Keratinocyte (primary cell): ENCODE measurements at regions not wholly inside any gene's neighbourhood (a gene's known extent, or its start where the extent isn't known, plus 50 kb on each side); places are given as distances from the start of the nearest gene placed in this dataset.

ENCODE experiments used
- DNase-seq: peaks from one replicate; pipeline ENCODE4 v3.0.0-alpha.2; 2011; ENCODE audit warnings: low read depth, missing footprints, low spot score
- FAIRE-seq: peaks from 2 replicates; lab custom pipeline; 2011; peaks lifted over from hg19 to GRCh38; lab: Jason Lieb, UNC
- H2AFZ ChIP-seq: 2 replicates; pipeline ENCODE4 v1.6.0; 2012; ENCODE audit warnings: low read length, control low read depth, inconsistent platforms; ENCODE audit not compliant: control insufficient read depth
- H3K27ac ChIP-seq: 2 replicates; pipeline ENCODE4 v1.5.1; 2011; ENCODE audit warnings: low read length; ENCODE audit not compliant: control insufficient read depth, insufficient read depth
- H3K27me3 ChIP-seq: 3 replicates; pipeline ENCODE4 v1.6.0; 2011; ENCODE audit warnings: low read length; ENCODE audit not compliant: control insufficient read depth, insufficient read depth; ENCODE audit errors: extremely low read depth
- H3K36me3 ChIP-seq, 2 experiments: 2 replicates in 1 of 2; 3 replicates in 1 of 2; pipeline ENCODE4 v1.5.1; 2011; ENCODE audit warnings: low read length in 2 of 2, mild to moderate bottlenecking in 1 of 2; ENCODE audit not compliant: control insufficient read depth in 2 of 2, insufficient read depth in 2 of 2; ENCODE audit errors: extremely low read depth in 1 of 2
- H3K4me1 ChIP-seq: 3 replicates; pipeline ENCODE4 v1.5.1; 2011; ENCODE audit warnings: low read length; ENCODE audit not compliant: control insufficient read depth, insufficient read depth; ENCODE audit errors: extremely low read depth
- H3K4me2 ChIP-seq: 3 replicates; pipeline ENCODE4 v1.6.0; 2011; ENCODE audit warnings: low read depth, low read length; ENCODE audit not compliant: control insufficient read depth, insufficient read depth; ENCODE audit errors: extremely low read depth
- H3K4me3 ChIP-seq, 3 experiments: fragments of 200-600 bp in 1 of 3; sonication (generic) in 1 of 3; 2 replicates in 2 of 3; 3 replicates in 1 of 3; pipeline ENCODE4 v1.5.1; 2011 to 2016; ENCODE audit warnings: low read length in 3 of 3, mild to moderate bottlenecking in 3 of 3, control low read depth in 2 of 3, inconsistent platforms in 1 of 3, low read depth in 1 of 3, mixed read lengths in 1 of 3, mixed run types in 1 of 3, moderate library complexity in 1 of 3; ENCODE audit not compliant: control insufficient read depth in 2 of 3, insufficient read depth in 2 of 3; ENCODE audit errors: extremely low read depth in 1 of 3
- H3K79me2 ChIP-seq: 2 replicates; pipeline ENCODE4 v1.6.0; 2012; ENCODE audit warnings: low read length; ENCODE audit not compliant: control insufficient read depth, insufficient read depth
- H3K9ac ChIP-seq: 3 replicates; pipeline ENCODE4 v1.6.0; 2011; ENCODE audit warnings: low read length; ENCODE audit not compliant: control insufficient read depth, insufficient read depth; ENCODE audit errors: extremely low read depth
- H3K9me1 ChIP-seq: 3 replicates; pipeline ENCODE4 v1.6.0; 2011; ENCODE audit warnings: low read length; ENCODE audit not compliant: control insufficient read depth, insufficient read depth; ENCODE audit errors: extremely low read depth
- H3K9me3 ChIP-seq: 2 replicates; pipeline ENCODE4 v1.5.1; 2012; ENCODE audit warnings: low read depth, low read length; ENCODE audit not compliant: control insufficient read depth
- H4K20me1 ChIP-seq: 3 replicates; pipeline ENCODE4 v1.6.0; 2011; ENCODE audit warnings: low read length; ENCODE audit not compliant: control insufficient read depth, insufficient read depth; ENCODE audit errors: extremely low read depth
- CTCF ChIP-seq, 3 experiments: IDR thresholded peaks in 1 of 3; conservative IDR thresholded peaks in 1 of 3; optimal IDR thresholded peaks in 1 of 3; 2 replicates in 2 of 3; 3 replicates in 1 of 3; pipeline versions ENCODE3 to v1.5.1; 2011; ENCODE audit warnings: low read length in 3 of 3, mild to moderate bottlenecking in 3 of 3, moderate library complexity in 2 of 3, control low read depth in 1 of 3, inconsistent platforms in 1 of 3; ENCODE audit not compliant: insufficient read depth in 2 of 3; ENCODE audit errors: extremely low read depth in 1 of 3
- EZH2 ChIP-seq: IDR thresholded peaks from one replicate; pipeline ENCODE4 v1.6.1; 2012; ENCODE audit warnings: inconsistent platforms, mild to moderate bottlenecking, low read length, moderate library complexity
- dilution Hi-C: fragments of 300-500 bp; cut with MboI; formaldehyde crosslinking; loops from one replicate; pipeline ENCODE4 v1.7.0; 2020; ENCODE audit warnings: low sequenced_read_pairs; ENCODE audit not compliant: extremely low pct_ligation_motif_present

- dilution Hi-C loops, result no loop called here
- Histone ChIP-seq H3K27ac (no peak overlapping the region), H3K36me3 (no peaks in the 10 kb centered on the region), H3K9ac (no peak overlapping the region), H3K79me2 (no peaks in the 10 kb centered on the region), H3K4me2 (no peak overlapping the region), H3K9me3 (no peaks in the 10 kb centered on the region), H3K4me1 (no peaks in the 10 kb centered on the region), H2AFZ (no peak overlapping the region), H3K27me3 (no peaks in the 10 kb centered on the region), H3K9me1 (no peaks in the 10 kb centered on the region), H3K4me3 (no peak overlapping the region), H4K20me1 (no peaks in the 10 kb centered on the region)
- DNase-seq, result no peak
- TF ChIP-seq EZH2 (no peak), CTCF (optimal IDR thresholded peaks at IDR 0.05 in 1 of 3, IDR thresholded peaks at IDR 0.05 in 1 of 3, conservative IDR thresholded peaks at IDR 0.05 in 1 of 3; ENCODE audit: extremely low read depth in 1 of 3, insufficient read depth in 2 of 3, low read length in 3 of 3) (no peak)
- no peak for FAIRE-seq
These were observed 126.6 kb upstream of the PDE1A start for GRCh38 chr2:182553483-182553882.

GRCh38 chr2:182554950-182555349, 128.1 kb upstream of the PDE1A start:
- dilution Hi-C loops, result no loop called here
- H3K9ac ChIP-seq, result no peak overlapping the region
- H4K20me1 ChIP-seq, result no peaks in the 10 kb centered on the region
- no peak for TF ChIP-seq CTCF (optimal IDR thresholded peaks at IDR 0.05 in 1 of 3, IDR thresholded peaks at IDR 0.05 in 1 of 3, conservative IDR thresholded peaks at IDR 0.05 in 1 of 3; ENCODE audit: extremely low read depth in 1 of 3, insufficient read depth in 2 of 3, low read length in 3 of 3)
- TF ChIP-seq EZH2, result no peak
- H3K27ac ChIP-seq, result no peak overlapping the region
- no peaks in the 10 kb centered on the region for H3K9me3 ChIP-seq
- H3K27me3 ChIP-seq, result no peaks in the 10 kb centered on the region
- H3K9me1 ChIP-seq, result no peaks in the 10 kb centered on the region
- no peak overlapping the region for H3K4me3 ChIP-seq
- no peaks in the 10 kb centered on the region for H3K79me2 ChIP-seq
- no peaks in the 10 kb centered on the region for H3K36me3 ChIP-seq
- no peak overlapping the region for H2AFZ ChIP-seq
- DNase-seq (no peak), FAIRE-seq (no peak)
- no peak overlapping the region for H3K4me2 ChIP-seq
- no peaks in the 10 kb centered on the region for H3K4me1 ChIP-seq
